ENCODE measurements at regions not wholly inside any gene's neighbourhood (a gene's known extent, or its start where the extent isn't known, plus 50 kb on each side); places are given as distances from the start of the nearest gene placed in this dataset.

DNA sequence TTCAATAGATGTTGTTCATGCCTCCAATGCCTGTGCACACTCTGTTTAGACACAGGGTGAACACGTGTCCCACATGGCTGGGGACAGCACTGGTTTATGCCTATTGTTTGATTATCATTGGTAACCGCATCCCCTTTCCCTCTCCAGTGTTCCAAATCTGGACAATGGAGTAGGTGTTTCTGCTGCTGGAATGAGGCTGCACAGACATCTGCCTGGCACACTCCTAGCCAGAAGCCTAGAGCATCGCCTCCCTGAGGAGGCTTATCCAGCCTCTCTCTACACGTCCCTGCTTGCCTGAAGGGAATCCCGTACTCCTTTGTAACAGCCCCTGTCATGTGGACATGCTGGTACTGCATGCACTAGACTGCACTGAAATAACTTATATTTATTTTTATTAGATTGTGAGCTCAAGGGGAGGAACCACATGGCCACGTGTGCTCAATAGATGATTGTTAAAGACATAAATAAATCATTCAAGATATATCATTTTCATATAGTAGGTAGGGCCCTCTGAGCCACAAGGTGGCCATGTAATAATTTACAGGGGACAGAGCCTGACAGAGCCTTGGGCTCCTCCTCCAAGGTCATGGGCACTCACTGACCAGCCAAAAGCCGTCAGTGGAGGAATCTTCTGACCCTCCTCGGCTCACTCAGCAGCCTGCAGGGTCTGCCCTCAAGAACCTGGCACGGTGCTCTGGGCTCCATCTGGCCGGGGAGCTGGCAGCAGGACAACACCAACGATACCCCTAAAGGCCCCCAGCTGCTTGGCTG is 310.9 kb upstream of the ZNF32 start:
- TF ChIP-seq, protein P1, sequence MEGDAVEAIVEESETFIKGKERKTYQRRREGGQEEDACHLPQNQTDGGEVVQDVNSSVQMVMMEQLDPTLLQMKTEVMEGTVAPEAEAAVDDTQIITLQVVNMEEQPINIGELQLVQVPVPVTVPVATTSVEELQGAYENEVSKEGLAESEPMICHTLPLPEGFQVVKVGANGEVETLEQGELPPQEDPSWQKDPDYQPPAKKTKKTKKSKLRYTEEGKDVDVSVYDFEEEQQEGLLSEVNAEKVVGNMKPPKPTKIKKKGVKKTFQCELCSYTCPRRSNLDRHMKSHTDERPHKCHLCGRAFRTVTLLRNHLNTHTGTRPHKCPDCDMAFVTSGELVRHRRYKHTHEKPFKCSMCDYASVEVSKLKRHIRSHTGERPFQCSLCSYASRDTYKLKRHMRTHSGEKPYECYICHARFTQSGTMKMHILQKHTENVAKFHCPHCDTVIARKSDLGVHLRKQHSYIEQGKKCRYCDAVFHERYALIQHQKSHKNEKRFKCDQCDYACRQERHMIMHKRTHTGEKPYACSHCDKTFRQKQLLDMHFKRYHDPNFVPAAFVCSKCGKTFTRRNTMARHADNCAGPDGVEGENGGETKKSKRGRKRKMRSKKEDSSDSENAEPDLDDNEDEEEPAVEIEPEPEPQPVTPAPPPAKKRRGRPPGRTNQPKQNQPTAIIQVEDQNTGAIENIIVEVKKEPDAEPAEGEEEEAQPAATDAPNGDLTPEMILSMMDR (IDR thresholded peaks at IDR 0.05): no peak
- TF ChIP-seq POLR2AphosphoS5 (IDR thresholded peaks at IDR 0.05): no peak
- TF ChIP-seq POLR2A (IDR thresholded peaks at IDR 0.05): no peak
- TF ChIP-seq EP300 (IDR thresholded peaks at IDR 0.05): no peak

All from gastroesophageal sphincter (tissue), 3 donors.